Keratinocyte (primary cell): ENCODE measurements at regions not wholly inside any gene's neighbourhood (a gene's known extent, or its start where the extent isn't known, plus 50 kb on each side); places are given as distances from the start of the nearest gene placed in this dataset.

Experiments
- DNase-seq: peaks from one replicate; pipeline ENCODE4 v3.0.0-alpha.2; 2011; ENCODE audit warnings: low read depth, missing footprints, low spot score
- FAIRE-seq: peaks from 2 replicates; lab custom pipeline; 2011; peaks lifted over from hg19 to GRCh38; lab: Jason Lieb, UNC
- H2AFZ ChIP-seq: 2 replicates; pipeline ENCODE4 v1.6.0; 2012; ENCODE audit warnings: low read length, control low read depth, inconsistent platforms; ENCODE audit not compliant: control insufficient read depth
- H3K27ac ChIP-seq: 2 replicates; pipeline ENCODE4 v1.5.1; 2011; ENCODE audit warnings: low read length; ENCODE audit not compliant: control insufficient read depth, insufficient read depth
- H3K27me3 ChIP-seq: 3 replicates; pipeline ENCODE4 v1.6.0; 2011; ENCODE audit warnings: low read length; ENCODE audit not compliant: control insufficient read depth, insufficient read depth; ENCODE audit errors: extremely low read depth
- H3K36me3 ChIP-seq, 2 experiments: 2 replicates in 1 of 2; 3 replicates in 1 of 2; pipeline ENCODE4 v1.5.1; 2011; ENCODE audit warnings: low read length in 2 of 2, mild to moderate bottlenecking in 1 of 2; ENCODE audit not compliant: control insufficient read depth in 2 of 2, insufficient read depth in 2 of 2; ENCODE audit errors: extremely low read depth in 1 of 2
- H3K4me1 ChIP-seq: 3 replicates; pipeline ENCODE4 v1.5.1; 2011; ENCODE audit warnings: low read length; ENCODE audit not compliant: control insufficient read depth, insufficient read depth; ENCODE audit errors: extremely low read depth
- H3K4me2 ChIP-seq: 3 replicates; pipeline ENCODE4 v1.6.0; 2011; ENCODE audit warnings: low read depth, low read length; ENCODE audit not compliant: control insufficient read depth, insufficient read depth; ENCODE audit errors: extremely low read depth
- H3K4me3 ChIP-seq, 3 experiments: fragments of 200-600 bp in 1 of 3; sonication (generic) in 1 of 3; 2 replicates in 2 of 3; 3 replicates in 1 of 3; pipeline ENCODE4 v1.5.1; 2011 to 2016; ENCODE audit warnings: low read length in 3 of 3, mild to moderate bottlenecking in 3 of 3, control low read depth in 2 of 3, inconsistent platforms in 1 of 3, low read depth in 1 of 3, mixed read lengths in 1 of 3, mixed run types in 1 of 3, moderate library complexity in 1 of 3; ENCODE audit not compliant: control insufficient read depth in 2 of 3, insufficient read depth in 2 of 3; ENCODE audit errors: extremely low read depth in 1 of 3
- H3K79me2 ChIP-seq: 2 replicates; pipeline ENCODE4 v1.6.0; 2012; ENCODE audit warnings: low read length; ENCODE audit not compliant: control insufficient read depth, insufficient read depth
- H3K9ac ChIP-seq: 3 replicates; pipeline ENCODE4 v1.6.0; 2011; ENCODE audit warnings: low read length; ENCODE audit not compliant: control insufficient read depth, insufficient read depth; ENCODE audit errors: extremely low read depth
- H3K9me1 ChIP-seq: 3 replicates; pipeline ENCODE4 v1.6.0; 2011; ENCODE audit warnings: low read length; ENCODE audit not compliant: control insufficient read depth, insufficient read depth; ENCODE audit errors: extremely low read depth
- H3K9me3 ChIP-seq: 2 replicates; pipeline ENCODE4 v1.5.1; 2012; ENCODE audit warnings: low read depth, low read length; ENCODE audit not compliant: control insufficient read depth
- H4K20me1 ChIP-seq: 3 replicates; pipeline ENCODE4 v1.6.0; 2011; ENCODE audit warnings: low read length; ENCODE audit not compliant: control insufficient read depth, insufficient read depth; ENCODE audit errors: extremely low read depth
- EZH2 ChIP-seq: IDR thresholded peaks from one replicate; pipeline ENCODE4 v1.6.1; 2012; ENCODE audit warnings: inconsistent platforms, mild to moderate bottlenecking, low read length, moderate library complexity
- dilution Hi-C: fragments of 300-500 bp; cut with MboI; formaldehyde crosslinking; loops from one replicate; pipeline ENCODE4 v1.7.0; 2020; ENCODE audit warnings: low sequenced_read_pairs; ENCODE audit not compliant: extremely low pct_ligation_motif_present
- TF ChIP-seq, protein P1 (sequence below), 3 experiments: IDR thresholded peaks in 1 of 3; conservative IDR thresholded peaks in 1 of 3; optimal IDR thresholded peaks in 1 of 3; 2 replicates in 2 of 3; 3 replicates in 1 of 3; pipeline versions ENCODE3 to v1.5.1; 2011; ENCODE audit warnings: low read length in 3 of 3, mild to moderate bottlenecking in 3 of 3, moderate library complexity in 2 of 3, control low read depth in 1 of 3, inconsistent platforms in 1 of 3; ENCODE audit not compliant: insufficient read depth in 2 of 3; ENCODE audit errors: extremely low read depth in 1 of 3

DNA sequence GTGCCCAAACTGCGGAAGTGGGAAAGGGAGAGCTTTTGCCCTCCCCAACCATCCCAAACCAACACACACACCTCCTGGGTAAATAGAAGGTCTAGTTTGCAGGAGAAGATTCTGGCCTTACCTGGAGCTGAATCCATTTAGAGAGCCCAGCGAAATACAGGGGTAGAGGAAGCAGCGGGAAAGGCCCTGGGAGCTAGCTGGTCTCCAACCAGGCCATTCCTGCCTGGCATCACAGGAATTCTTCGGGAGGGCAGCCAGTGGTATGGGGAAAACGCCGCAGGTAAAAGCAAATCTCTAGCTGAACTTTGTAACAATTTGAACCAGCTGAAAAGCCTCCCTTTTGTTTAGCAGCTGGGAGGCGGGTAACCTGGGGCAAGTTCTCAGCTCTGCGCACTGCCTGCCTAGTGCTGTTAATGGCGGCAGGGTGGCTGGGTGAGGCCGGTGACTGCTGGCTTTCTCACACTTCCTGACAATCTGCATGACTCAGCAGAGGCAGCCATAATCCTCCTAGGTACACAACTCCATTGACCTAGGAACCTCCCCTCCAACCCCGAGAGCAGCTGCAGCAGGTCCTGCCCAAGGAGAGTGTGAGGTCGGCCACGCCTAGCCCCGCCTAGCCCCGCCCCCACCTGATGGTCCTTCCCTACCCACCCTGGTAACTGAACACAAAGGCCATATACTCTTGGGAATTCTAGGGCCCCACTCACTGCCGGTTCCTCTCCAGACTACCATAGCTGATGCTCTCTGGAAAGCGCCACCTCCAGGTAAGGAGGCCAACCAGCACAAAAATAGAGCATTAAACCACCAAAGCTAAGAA is 483.8 kb upstream of the REG3G start:
- no peak for FAIRE-seq
- dilution Hi-C loops, result no loop called here

GRCh38 chr2:78546843-78547242 is 478.7 kb upstream of the REG3G start:
- Histone ChIP-seq H3K36me3 (no peaks in the 10 kb centered on the region), H3K27me3 (no peaks in the 10 kb centered on the region), H3K27ac (no peak overlapping the region), H4K20me1 (no peaks in the 10 kb centered on the region), H3K4me1 (no peaks in the 10 kb centered on the region), H3K4me2 (no peak overlapping the region), H2AFZ (no peak overlapping the region), H3K9me3 (no peaks in the 10 kb centered on the region), H3K9me1 (no peaks in the 10 kb centered on the region), H3K9ac (no peak overlapping the region), H3K79me2 (no peaks in the 10 kb centered on the region), H3K4me3 (no peak overlapping the region)
- dilution Hi-C loops, result no loop called here
- FAIRE-seq (no peak), DNase-seq (no peak)
- TF ChIP-seq EZH2, result no peak
- TF ChIP-seq, protein P1, sequence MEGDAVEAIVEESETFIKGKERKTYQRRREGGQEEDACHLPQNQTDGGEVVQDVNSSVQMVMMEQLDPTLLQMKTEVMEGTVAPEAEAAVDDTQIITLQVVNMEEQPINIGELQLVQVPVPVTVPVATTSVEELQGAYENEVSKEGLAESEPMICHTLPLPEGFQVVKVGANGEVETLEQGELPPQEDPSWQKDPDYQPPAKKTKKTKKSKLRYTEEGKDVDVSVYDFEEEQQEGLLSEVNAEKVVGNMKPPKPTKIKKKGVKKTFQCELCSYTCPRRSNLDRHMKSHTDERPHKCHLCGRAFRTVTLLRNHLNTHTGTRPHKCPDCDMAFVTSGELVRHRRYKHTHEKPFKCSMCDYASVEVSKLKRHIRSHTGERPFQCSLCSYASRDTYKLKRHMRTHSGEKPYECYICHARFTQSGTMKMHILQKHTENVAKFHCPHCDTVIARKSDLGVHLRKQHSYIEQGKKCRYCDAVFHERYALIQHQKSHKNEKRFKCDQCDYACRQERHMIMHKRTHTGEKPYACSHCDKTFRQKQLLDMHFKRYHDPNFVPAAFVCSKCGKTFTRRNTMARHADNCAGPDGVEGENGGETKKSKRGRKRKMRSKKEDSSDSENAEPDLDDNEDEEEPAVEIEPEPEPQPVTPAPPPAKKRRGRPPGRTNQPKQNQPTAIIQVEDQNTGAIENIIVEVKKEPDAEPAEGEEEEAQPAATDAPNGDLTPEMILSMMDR (optimal IDR thresholded peaks at IDR 0.05 in 1 of 3, IDR thresholded peaks at IDR 0.05 in 1 of 3, conservative IDR thresholded peaks at IDR 0.05 in 1 of 3; ENCODE audit: extremely low read depth in 1 of 3, insufficient read depth in 2 of 3, low read length in 3 of 3), result no peak

More for the DNA sequence above, 483.8 kb upstream of the REG3G start:
- no peaks in the 10 kb centered on the region for H3K36me3 ChIP-seq
- H3K9me3 ChIP-seq, result no peaks in the 10 kb centered on the region
- no peaks in the 10 kb centered on the region for H3K27me3 ChIP-seq
- no peak overlapping the region for H2AFZ ChIP-seq
- no peaks in the 10 kb centered on the region for H3K4me1 ChIP-seq
- no peaks in the 10 kb centered on the region for H4K20me1 ChIP-seq
- peak overlapping the region in 1 of 3 experiments; percentile 4 for H3K4me3 ChIP-seq
- H3K9me1 ChIP-seq, result no peaks in the 10 kb centered on the region
- no peak for DNase-seq
- TF ChIP-seq, protein P1 (optimal IDR thresholded peaks at IDR 0.05 in 1 of 3, IDR thresholded peaks at IDR 0.05 in 1 of 3, conservative IDR thresholded peaks at IDR 0.05 in 1 of 3; ENCODE audit: extremely low read depth in 1 of 3, insufficient read depth in 2 of 3, low read length in 3 of 3), result peak in 1 of 3 experiments; percentile 18
- no peak for TF ChIP-seq EZH2
- no peaks in the 10 kb centered on the region for H3K79me2 ChIP-seq
- no peak overlapping the region for H3K4me2 ChIP-seq
- peak overlapping the region; percentile 56 for H3K9ac ChIP-seq
- H3K27ac ChIP-seq, result no peak overlapping the region
